NB4 (cell line): ENCODE measurements at regions not wholly inside any gene's neighbourhood (a gene's known extent, or its start where the extent isn't known, plus 50 kb on each side); places are given as distances from the start of the nearest gene placed in this dataset.
A peak's percentile ranks its signal among the peaks of the same experiment; 100 is the strongest.

Experiments
- DNase-seq: peaks from one replicate; pipeline ENCODE4 v3.0.0; 2010; ENCODE audit warnings: low read depth
- H3K4me3 ChIP-seq: one replicate; pipeline ENCODE4 v1.5.1; 2011; ENCODE audit warnings: mild to moderate bottlenecking, low read depth, low read length, moderate library complexity
- CTCF ChIP-seq: IDR thresholded peaks from one replicate; pipeline ENCODE4 v1.5.1; 2012; ENCODE audit warnings: low read depth, low read length
- MAX ChIP-seq: IDR thresholded peaks from 2 replicates; pipeline ENCODE4 v1.6.1; 2011; ENCODE audit warnings: low read depth, low read length
- MYC ChIP-seq: IDR thresholded peaks from 2 replicates; pipeline ENCODE4 v1.6.1; 2011; ENCODE audit warnings: low read depth, low read length
- POLR2A ChIP-seq: IDR thresholded peaks from 2 replicates; pipeline ENCODE4 v1.6.1; 2011; ENCODE audit warnings: mild to moderate bottlenecking; ENCODE audit not compliant: insufficient read length; ENCODE audit errors: extremely low read depth

- TF ChIP-seq MYC = no peak
- TF ChIP-seq MAX = no peak
- no peak for TF ChIP-seq CTCF
- no peak for TF ChIP-seq POLR2A
- no peak for DNase-seq
These were observed 154.6 kb upstream of the GDF10 start for GRCh38 chr10:47145290-47145934.

GRCh38 chr10:47146572-47146971, 153.4 kb upstream of the GDF10 start:
- TF ChIP-seq POLR2A (no peak), MAX (no peak), CTCF (no peak), MYC (no peak)
- H3K4me3 ChIP-seq = no peak overlapping the region
- no peak for DNase-seq

More at GRCh38 chr10:47145290-47145934, 154.6 kb upstream of the GDF10 start:
- no peak overlapping the region for H3K4me3 ChIP-seq

GRCh38 chr10:47147186-47147585, 152.8 kb upstream of the GDF10 start:
- H3K4me3 ChIP-seq = no peak overlapping the region
- TF ChIP-seq CTCF = no peak
- no peak for TF ChIP-seq MAX
- TF ChIP-seq POLR2A = no peak
- no peak for TF ChIP-seq MYC
- DNase-seq = no peak

- no peak overlapping the region for H3K4me3 ChIP-seq
- DNase-seq = no peak
- TF ChIP-seq MAX = no peak
- no peak for TF ChIP-seq POLR2A
- no peak for TF ChIP-seq CTCF
- no peak for TF ChIP-seq MYC
These were observed 149.4 kb upstream of the GDF10 start for GRCh38 chr10:47150581-47150980.

- no peak overlapping the region for H3K4me3 ChIP-seq
- TF ChIP-seq MAX = no peak
- no peak for DNase-seq
These were observed 148.1 kb upstream of the GDF10 start for GRCh38 chr10:47151920-47152319.

GRCh38 chr10:47152861-47153349, 147.1 kb upstream of the GDF10 start:
- H3K4me3 ChIP-seq = no peak overlapping the region
- peak; percentile 40 for TF ChIP-seq CTCF
- no peak for TF ChIP-seq POLR2A
- peak; percentile 75 for DNase-seq
